SU-DHL-6 (cell line): ENCODE measurements at regions not wholly inside any gene's neighbourhood (a gene's known extent, or its start where the extent isn't known, plus 50 kb on each side); places are given as distances from the start of the nearest gene placed in this dataset.

Source experiments
- H2AFZ ChIP-seq: fragments of 200-600 bp; sonication (generic); 2 replicates; pipeline ENCODE4 v1.6.1; 2014; ENCODE audit warnings: low read depth, mild to moderate bottlenecking, moderate library complexity, mixed read lengths, antibody characterized with exemption, low read length; ENCODE audit not compliant: severe bottlenecking
- H3F3A ChIP-seq: fragments of 200-600 bp; shearing (Covaris generic); 2 replicates; pipeline ENCODE4 v1.6.0; 2016; ENCODE audit warnings: antibody characterized with exemption, mild to moderate bottlenecking; ENCODE audit not compliant: insufficient read depth
- H3K27ac ChIP-seq: fragments of 200-600 bp; sonication (generic); 2 replicates; pipeline ENCODE4 v1.5.1; 2016; ENCODE audit warnings: low read depth, mild to moderate bottlenecking, low read length, moderate library complexity, mixed read lengths
- H3K27me3 ChIP-seq: fragments of 200-600 bp; sonication (generic), shearing (Covaris generic); 2 replicates; pipeline ENCODE4 v1.6.0; 2014; ENCODE audit warnings: mild to moderate bottlenecking, low read length
- H3K36me3 ChIP-seq: fragments of 200-600 bp; sonication (generic); 2 replicates; pipeline ENCODE4 v1.6.1; 2014; ENCODE audit warnings: mild to moderate bottlenecking, low read length, mixed read lengths
- H3K4me2 ChIP-seq: fragments of 300-600, 200-600 bp; shearing (Covaris generic), sonication (generic); 2 replicates; pipeline ENCODE4 v1.6.0; 2014; ENCODE audit warnings: low read length, low read depth, mild to moderate bottlenecking; ENCODE audit not compliant: poor library complexity, severe bottlenecking
- H3K4me3 ChIP-seq: fragments of 200-600 bp; sonication (generic); 2 replicates; pipeline ENCODE4 v1.5.1; 2014; ENCODE audit warnings: antibody characterized with exemption, low read length, mild to moderate bottlenecking, mixed read lengths; ENCODE audit not compliant: insufficient read depth, poor library complexity, severe bottlenecking
- H3K79me2 ChIP-seq: fragments of 200-600 bp; sonication (generic); 2 replicates; pipeline ENCODE4 v1.6.1; 2014; ENCODE audit warnings: mild to moderate bottlenecking, low read length, moderate library complexity; ENCODE audit not compliant: insufficient read depth
- H3K9ac ChIP-seq: fragments of 200-600 bp; sonication (generic); 2 replicates; pipeline ENCODE4 v1.7.0; 2014; ENCODE audit warnings: mild to moderate bottlenecking, low read length
- H3K9me2 ChIP-seq: fragments of 200-600 bp; sonication (generic); replicated peaks from 2 replicates; pipeline ENCODE4 v1.6.1; 2014; ENCODE audit warnings: low read length; ENCODE audit not compliant: insufficient read depth
- H3K9me3 ChIP-seq: fragments of 200-600 bp; sonication (generic); 2 replicates; pipeline ENCODE4 v1.6.1; 2014; ENCODE audit warnings: low read length, mixed read lengths; ENCODE audit not compliant: insufficient read depth
- H4K20me1 ChIP-seq: fragments of 200-600 bp; sonication (generic); 2 replicates; pipeline ENCODE4 v1.6.1; 2014; ENCODE audit warnings: low read depth, mild to moderate bottlenecking, antibody characterized with exemption, low read length, moderate library complexity, mixed read lengths
- CTCF ChIP-seq: fragments of 200-600 bp; sonication (generic); IDR thresholded peaks from one replicate; pipeline ENCODE4 v1.5.1; 2017; ENCODE audit warnings: antibody characterized with exemption, mild to moderate bottlenecking, low read length, moderate library complexity; ENCODE audit not compliant: insufficient read depth, poor library complexity, severe bottlenecking
- EZH2phosphoT487 ChIP-seq: fragments of 200-600 bp; sonication (generic), shearing (Covaris generic); conservative IDR thresholded peaks from 2 replicates; pipeline ENCODE4 v1.6.1; 2018; ENCODE audit warnings: mild to moderate bottlenecking, antibody characterized with exemption, low read length, moderate library complexity, mixed read lengths

GRCh38 chr13:76723551-76724232 is 162.5 kb downstream of the KCTD12 start:
- no peak for TF ChIP-seq EZH2phosphoT487
- no peak for TF ChIP-seq CTCF
- H3K79me2 ChIP-seq, result no peaks in the 10 kb centered on the region
- no peak overlapping the region for H2AFZ ChIP-seq
- H4K20me1 ChIP-seq, result no peaks in the 10 kb centered on the region
- H3K9me3 ChIP-seq, result no peaks in the 10 kb centered on the region
- H3F3A ChIP-seq, result no peaks in the 10 kb centered on the region
- no peaks in the 10 kb centered on the region for H3K27me3 ChIP-seq
- H3K4me3 ChIP-seq, result no peak overlapping the region
- H3K4me2 ChIP-seq, result no peak overlapping the region
- no peak overlapping the region for H3K9ac ChIP-seq
- no peaks in the 10 kb centered on the region for H3K9me2 ChIP-seq
- H3K27ac ChIP-seq, result no peak overlapping the region
- H3K36me3 ChIP-seq, result no peaks in the 10 kb centered on the region

DNA sequence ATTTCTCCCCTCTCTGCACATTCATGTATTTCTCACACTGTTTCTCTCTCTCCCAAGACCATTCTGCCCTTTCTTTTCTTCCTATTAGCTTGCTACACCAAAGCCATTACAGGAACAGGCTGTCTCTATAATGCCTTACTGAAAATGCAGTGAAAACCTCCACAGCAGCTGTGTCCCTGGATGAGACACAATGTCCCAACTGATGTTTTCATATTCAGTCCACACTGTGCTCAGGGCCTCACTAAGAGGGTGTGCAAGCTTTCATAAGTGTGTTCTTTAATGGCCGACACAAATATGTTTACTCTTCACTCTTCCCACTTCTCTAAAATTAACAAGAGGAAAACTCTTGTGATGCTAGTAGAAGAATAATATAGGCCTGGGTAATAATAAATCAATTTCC is 163.4 kb downstream of the KCTD12 start:
- Histone ChIP-seq H3K79me2 (no peaks in the 10 kb centered on the region), H3K9me2 (no peaks in the 10 kb centered on the region), H3K9ac (no peak overlapping the region), H3K27me3 (no peaks in the 10 kb centered on the region), H2AFZ (no peak overlapping the region), H3K27ac (no peak overlapping the region), H3K4me2 (no peak overlapping the region), H3K9me3 (no peaks in the 10 kb centered on the region), H3K4me3 (no peak overlapping the region), H3K36me3 (no peaks in the 10 kb centered on the region), H3F3A (no peaks in the 10 kb centered on the region), H4K20me1 (no peaks in the 10 kb centered on the region)
- TF ChIP-seq CTCF, result no peak
- no peak for TF ChIP-seq EZH2phosphoT487

DNA sequence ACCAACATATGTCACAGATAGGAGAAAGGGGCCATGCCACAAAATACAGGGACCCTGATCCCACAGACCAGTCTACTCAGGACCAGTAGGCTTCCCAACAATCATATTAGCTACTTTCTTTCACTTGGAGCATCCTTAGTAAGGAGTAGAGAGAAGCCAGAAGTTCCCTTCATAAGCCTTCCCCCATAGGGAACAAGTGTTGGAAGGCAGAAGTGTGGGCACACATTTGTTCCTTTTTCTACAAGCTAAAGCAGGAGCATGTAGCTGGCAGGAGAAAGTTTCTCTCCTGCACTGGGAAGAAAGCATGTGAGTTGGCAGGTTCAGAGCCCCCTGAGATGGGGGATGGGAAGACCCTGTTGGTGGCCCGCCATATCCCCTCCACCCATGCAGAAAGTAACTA is 165.4 kb downstream of the KCTD12 start:
- H3K27me3 ChIP-seq, result no peaks in the 10 kb centered on the region
- H3K27ac ChIP-seq, result no peak overlapping the region
- no peak overlapping the region for H3K4me3 ChIP-seq
- H3K9ac ChIP-seq, result no peak overlapping the region
- H3K9me2 ChIP-seq, result no peaks in the 10 kb centered on the region
- TF ChIP-seq CTCF, result no peak
- TF ChIP-seq EZH2phosphoT487, result no peak
- H3K9me3 ChIP-seq, result no peaks in the 10 kb centered on the region
- no peak overlapping the region for H3K4me2 ChIP-seq
- no peaks in the 10 kb centered on the region for H4K20me1 ChIP-seq
- no peaks in the 10 kb centered on the region for H3F3A ChIP-seq
- no peaks in the 10 kb centered on the region for H3K36me3 ChIP-seq
- H2AFZ ChIP-seq, result no peak overlapping the region
- H3K79me2 ChIP-seq, result no peaks in the 10 kb centered on the region
